Astrocyte of the spinal cord (primary cell): ENCODE measurements at regions not wholly inside any gene's neighbourhood (a gene's known extent, or its start where the extent isn't known, plus 50 kb on each side); places are given as distances from the start of the nearest gene placed in this dataset.

ENCODE experiments used
- DNase-seq: peaks from one replicate; pipeline ENCODE4 v3.0.0; 2011; ENCODE audit warnings: low read depth, low spot score
- H3K4me3 ChIP-seq: 2 replicates; pipeline ENCODE4 v1.5.1; 2011; ENCODE audit warnings: low read depth, mild to moderate bottlenecking, low read length, moderate library complexity
- CTCF ChIP-seq: IDR thresholded peaks from 2 replicates; pipeline ENCODE4 v1.5.1; 2012; ENCODE audit warnings: low read depth, mild to moderate bottlenecking, low read length, inconsistent platforms
- in situ Hi-C: cut with HindIII; loops from 2 replicates; pipeline ENCODE4 v1.10.0; 2017; ENCODE audit warnings: low sequenced_read_pairs

GRCh38 chr3:86257955-86258641 is 732.9 kb downstream of the VGLL3 start:
- in situ Hi-C loops, result no loop called here
- DNase-seq, result no peak
- TF ChIP-seq CTCF, result no peak
- H3K4me3 ChIP-seq, result no peak overlapping the region

- in situ Hi-C loops, result no loop called here
- no peak for TF ChIP-seq CTCF
- no peak overlapping the region for H3K4me3 ChIP-seq
- no peak for DNase-seq
Measured at GRCh38 chr3:86254480-86254879, 736.5 kb downstream of the VGLL3 start.

GRCh38 chr3:86251781-86252180 is 739.2 kb downstream of the VGLL3 start:
- DNase-seq, result no peak
- no peak overlapping the region for H3K4me3 ChIP-seq
- in situ Hi-C loops, result no loop called here
- no peak for TF ChIP-seq CTCF

GRCh38 chr3:86249833-86250232 is 741.1 kb downstream of the VGLL3 start:
- no peak for DNase-seq
- in situ Hi-C loops, result no loop called here
- no peak for TF ChIP-seq CTCF
- H3K4me3 ChIP-seq, result no peak overlapping the region

- in situ Hi-C loops, result no loop called here
- no peak overlapping the region for H3K4me3 ChIP-seq
- peak; percentile 30 for TF ChIP-seq CTCF
- DNase-seq, result no peak
Measured at GRCh38 chr3:86245360-86245759, 745.6 kb downstream of the VGLL3 start.

GRCh38 chr3:86244905-86245304 is 746.0 kb downstream of the VGLL3 start:
- DNase-seq, result no peak
- in situ Hi-C loops, result no loop called here
- no peak overlapping the region for H3K4me3 ChIP-seq
- no peak for TF ChIP-seq CTCF
